T47D (cell line): ENCODE measurements at regions not wholly inside any gene's neighbourhood (a gene's known extent, or its start where the extent isn't known, plus 50 kb on each side); places are given as distances from the start of the nearest gene placed in this dataset.

Experiments
- DNase-seq, 2 experiments: peaks; one replicate each; pipeline versions ENCODE4 v3.0.0 to v3.0.0-alpha.2; 2011 to 2012; ENCODE audit warnings: low read depth in 1 of 2, low spot score in 1 of 2
- JUND ChIP-seq: IDR thresholded peaks from 2 replicates; pipeline ENCODE4 v1.6.1; 2012; ENCODE audit warnings: low read depth
- in situ Hi-C: cut with HindIII; loops from 2 replicates; pipeline ENCODE4 v1.10.0; 2016; ENCODE audit warnings: low sequenced_read_pairs, low pct_unique_long_range_greater_than_20kb

- no peak for TF ChIP-seq JUND
- DNase-seq = no peak
- in situ Hi-C loops = no loop called here
These were observed 72.0 kb upstream of the GPRIN3 start for GRCh38 chr4:89379511-89380044.

GRCh38 chr4:89373394-89373793 is 65.8 kb upstream of the GPRIN3 start:
- no peak for DNase-seq
- no peak for TF ChIP-seq JUND
- in situ Hi-C loops = no loop called here

GRCh38 chr4:89371614-89372013 is 64.0 kb upstream of the GPRIN3 start:
- no peak for DNase-seq
- TF ChIP-seq JUND = no peak
- in situ Hi-C loops = no loop called here

GRCh38 chr4:89369581-89369980 is 62.0 kb upstream of the GPRIN3 start:
- no peak for DNase-seq
- in situ Hi-C loops = no loop called here
- TF ChIP-seq JUND = no peak

- TF ChIP-seq JUND = no peak
- no peak for DNase-seq
- in situ Hi-C loops = no loop called here
These were observed 61.3 kb upstream of the GPRIN3 start for GRCh38 chr4:89368861-89369260.

- no peak for TF ChIP-seq JUND
- DNase-seq = no peak
- in situ Hi-C loops = no loop called here
These were observed 58.2 kb upstream of the GPRIN3 start for GRCh38 chr4:89365776-89366175.

GRCh38 chr4:89365375-89365774 is 57.8 kb upstream of the GPRIN3 start:
- TF ChIP-seq JUND = no peak
- in situ Hi-C loops = no loop called here
- no peak for DNase-seq

GRCh38 chr4:89364541-89364940 is 56.9 kb upstream of the GPRIN3 start:
- no peak for DNase-seq
- in situ Hi-C loops = no loop called here
- no peak for TF ChIP-seq JUND

GRCh38 chr4:89363786-89364185 is 56.2 kb upstream of the GPRIN3 start:
- TF ChIP-seq JUND = no peak
- in situ Hi-C loops = no loop called here
- DNase-seq = peak in 1 of 2 experiments; percentile 2

- DNase-seq = no peak
- in situ Hi-C loops = no loop called here
- TF ChIP-seq JUND = no peak
These were observed 51.5 kb upstream of the GPRIN3 start for GRCh38 chr4:89358935-89359638.

- in situ Hi-C loops = no loop called here
- TF ChIP-seq JUND = no peak
- DNase-seq = no peak
These were observed 50.2 kb upstream of the GPRIN3 start for GRCh38 chr4:89357787-89358186.
